GM12878 (cell line): ENCODE measurements at regions not wholly inside any gene's neighbourhood (a gene's known extent, or its start where the extent isn't known, plus 50 kb on each side); places are given as distances from the start of the nearest gene placed in this dataset.

Experiments
- ATAC-seq: fragments of 200-7000 bp; cut with Tn5 transposase; 3 replicates; pipeline ENCODE4 v1.9.1; 2020; ENCODE audit warnings: mild to moderate bottlenecking, moderate library complexity
- BruUV-seq: library from RNA; stranded (reverse); fragments of 400-500 nt; replicated peaks from 2 replicates; lab custom pipeline; 2021; lab: Mats Ljungman, UMichigan
- CTCF ChIA-PET: fragments of 300-600 bp; sonication (Branson Sonifier 250); formaldehyde crosslinking; extraction: SDS; loops from one replicate; lab custom pipeline; 2021; ENCODE audit warnings: inconsistent platforms; lab: Yijun Ruan, JAX
- POLR2A ChIA-PET: fragments of 350-600 bp; formaldehyde crosslinking; extraction: SDS; loops from one replicate; lab custom pipeline; 2021; ENCODE audit warnings: inconsistent platforms; lab: Charles Lee
- RAD21 ChIA-PET: fragments of 300-600 bp; sonication (Branson Sonifier 250); formaldehyde crosslinking; loops from one replicate; lab custom pipeline; 2023; ENCODE audit warnings: antibody characterized with exemption; ENCODE audit not compliant: unreplicated experiment; lab: Charles Lee
- SMC1A ChIA-PET: fragments of 300-600 bp; sonication (Branson Sonifier 250); formaldehyde crosslinking; loops from one replicate; lab custom pipeline; 2023; ENCODE audit not compliant: unreplicated experiment, uncharacterized antibody; lab: Charles Lee
- DNase-seq: peaks from one replicate; pipeline ENCODE4 v3.0.0-alpha.2; 2011; ENCODE audit warnings: low read depth, low spot score
- FAIRE-seq: peaks from 3 replicates; lab custom pipeline; 2011; peaks lifted over from hg19 to GRCh38; lab: Jason Lieb, UNC
- H2AFZ ChIP-seq: 2 replicates; pipeline ENCODE4 v1.6.0; 2011; ENCODE audit warnings: low read depth, low read length, control low read depth; ENCODE audit not compliant: control insufficient read depth
- H3K27ac ChIP-seq: 2 replicates; pipeline ENCODE4 v1.5.1; 2011; ENCODE audit warnings: control low read depth; ENCODE audit not compliant: control insufficient read depth, insufficient read depth
- H3K27me3 ChIP-seq, 2 experiments: replicated peaks in 1 of 2; 2 replicates each; pipeline versions ENCODE4 v1.6.0 to v1.6.1; 2011; ENCODE audit warnings: low read length in 1 of 2; ENCODE audit not compliant: control insufficient read depth in 2 of 2, insufficient read depth in 2 of 2
- H3K36me3 ChIP-seq, 2 experiments: 2 replicates each; pipeline ENCODE4 v1.5.1; 2011; ENCODE audit warnings: low read length in 1 of 2; ENCODE audit not compliant: control insufficient read depth in 2 of 2, insufficient read depth in 2 of 2
- H3K4me1 ChIP-seq: 2 replicates; pipeline ENCODE4 v1.6.1; 2011; ENCODE audit warnings: mild to moderate bottlenecking, low read length, moderate library complexity, mixed read lengths; ENCODE audit not compliant: control insufficient read depth, insufficient read depth
- H3K4me2 ChIP-seq: 2 replicates; pipeline ENCODE4 v1.6.0; 2011; ENCODE audit warnings: control low read depth; ENCODE audit not compliant: control insufficient read depth, insufficient read depth
- H3K4me3 ChIP-seq: fragments of 200-600 bp; sonication (generic); 2 replicates; pipeline ENCODE4 v1.5.1; 2016
- H3K79me2 ChIP-seq: 2 replicates; pipeline ENCODE4 v1.6.0; 2011; ENCODE audit warnings: low read length; ENCODE audit not compliant: control insufficient read depth, insufficient read depth
- H3K9ac ChIP-seq: 2 replicates; pipeline ENCODE4 v1.8.0; 2011; ENCODE audit warnings: low read length, control low read depth, mixed read lengths; ENCODE audit not compliant: control insufficient read depth, insufficient read depth
- H3K9me3 ChIP-seq: replicated peaks from 3 replicates; pipeline ENCODE4 v1.5.1; 2011; ENCODE audit warnings: mild to moderate bottlenecking, low read length; ENCODE audit not compliant: control insufficient read depth, insufficient read depth
- H4K20me1 ChIP-seq: 2 replicates; pipeline ENCODE4 v1.6.0; 2011; ENCODE audit not compliant: control insufficient read depth, insufficient read depth
- FOS ChIP-seq: IDR thresholded peaks from 3 replicates; pipeline ENCODE4 v1.6.1; 2011; ENCODE audit warnings: borderline replicate concordance; ENCODE audit not compliant: insufficient read length; ENCODE audit errors: extremely low read depth
- MTA2 ChIP-seq: fragments of 450-650 bp; IDR thresholded peaks from 2 replicates; pipeline ENCODE4 v1.6.1; 2016; ENCODE audit warnings: low read depth, mild to moderate bottlenecking, moderate library complexity
- SIN3A ChIP-seq: IDR thresholded peaks from 2 replicates; pipeline ENCODE4 v1.6.1; 2012; ENCODE audit warnings: low read depth, low read length, improper control_type of control experiment
- ZNF207 ChIP-seq: fragments of 450-650 bp; IDR thresholded peaks from 2 replicates; pipeline ENCODE4 v1.6.1; 2014; ENCODE audit warnings: antibody characterized with exemption, mild to moderate bottlenecking, borderline replicate concordance
- WGBS: methylation state at CpG from one replicate; pipeline ENCODE4 v1.1.6; 2016; ENCODE audit warnings: low lambda C conversion rate; ENCODE audit not compliant: insufficient replicate concordance, insufficient coverage; ENCODE audit errors: missing lambda C conversion rate; 5-methylcytosine and 5-hydroxymethylcytosine counted together
- in situ Hi-C: fragments of 300-500 bp; cut with MboI; formaldehyde crosslinking; loops from 9 replicates; pipeline ENCODE4 v1.14.3; 2018; ENCODE audit warnings: mixed read lengths
- intact Hi-C: fragments of 100-400 bp; cut with micrococcal nuclease; formaldehyde crosslinking; loops from one replicate; pipeline ENCODE4 v1.14.2; 2022; ENCODE audit not compliant: unreplicated experiment
- TF ChIP-seq, protein P1 (sequence below): IDR thresholded peaks from 2 replicates; pipeline ENCODE4 v1.6.1; 2011; ENCODE audit warnings: borderline replicate concordance, low read depth, mild to moderate bottlenecking, moderate library complexity, low read length; ENCODE audit not compliant: insufficient read depth, poor library complexity, severe bottlenecking
- TF ChIP-seq, protein P2 (sequence below): fragments of 450-650 bp; IDR thresholded peaks from 2 replicates; pipeline ENCODE4 v1.6.1; 2017; ENCODE audit warnings: mild to moderate bottlenecking, low read depth, inconsistent platforms; ENCODE audit not compliant: poor library complexity, severe bottlenecking
- TF ChIP-seq, protein P3 (sequence below): fragments of 450-650 bp; IDR thresholded peaks from 2 replicates; pipeline ENCODE4 v1.6.1; 2016; ENCODE audit warnings: mild to moderate bottlenecking
- TF ChIP-seq, protein P4 (sequence below): IDR thresholded peaks from 2 replicates; pipeline ENCODE4 v1.6.1; 2011; ENCODE audit warnings: low read depth, low read length, improper control_type of control experiment, borderline replicate concordance

DNA sequence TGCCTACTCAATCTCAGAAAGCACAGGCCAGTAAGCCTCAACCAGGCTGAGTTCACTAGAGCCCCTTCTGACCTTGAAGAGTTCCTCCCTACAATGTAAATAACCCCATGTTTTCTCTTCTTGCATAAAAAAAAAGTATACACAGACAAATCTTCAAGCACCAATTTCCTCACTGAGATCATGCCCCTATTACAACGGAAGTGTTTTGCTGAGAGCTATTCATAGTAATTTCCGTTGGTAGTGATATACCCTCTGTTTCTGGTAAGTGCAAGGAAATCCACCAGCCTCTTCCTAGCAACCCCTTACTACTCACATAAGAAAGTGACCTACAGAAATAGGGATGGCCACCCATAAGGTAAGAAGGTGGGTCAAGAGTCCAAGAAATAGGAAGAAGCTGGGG lies 76.4 kb upstream of the TARS1 start:
- Histone ChIP-seq H3K9me3 (no peaks in the 10 kb centered on the region), H3K27me3 (no peaks in the 10 kb centered on the region), H3K4me3 (no peak overlapping the region), H3K4me2 (no peak overlapping the region), H3K27ac (no peak overlapping the region), H4K20me1 (no peaks in the 10 kb centered on the region), H3K4me1 (no peaks in the 10 kb centered on the region), H2AFZ (no peak overlapping the region), H3K36me3 (no peaks in the 10 kb centered on the region), H3K9ac (no peak overlapping the region), H3K79me2 (no peaks in the 10 kb centered on the region)
- WGBS, result 30% methylated on average over 2 of the region's 2 CpGs
- ATAC-seq, result no peak
- TF ChIP-seq, protein P1, sequence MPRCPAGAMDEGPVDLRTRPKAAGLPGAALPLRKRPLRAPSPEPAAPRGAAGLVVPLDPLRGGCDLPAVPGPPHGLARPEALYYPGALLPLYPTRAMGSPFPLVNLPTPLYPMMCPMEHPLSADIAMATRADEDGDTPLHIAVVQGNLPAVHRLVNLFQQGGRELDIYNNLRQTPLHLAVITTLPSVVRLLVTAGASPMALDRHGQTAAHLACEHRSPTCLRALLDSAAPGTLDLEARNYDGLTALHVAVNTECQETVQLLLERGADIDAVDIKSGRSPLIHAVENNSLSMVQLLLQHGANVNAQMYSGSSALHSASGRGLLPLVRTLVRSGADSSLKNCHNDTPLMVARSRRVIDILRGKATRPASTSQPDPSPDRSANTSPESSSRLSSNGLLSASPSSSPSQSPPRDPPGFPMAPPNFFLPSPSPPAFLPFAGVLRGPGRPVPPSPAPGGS, result no peak
- TF ChIP-seq SIN3A, result no peak
- TF ChIP-seq FOS, result no peak
- RAD21 ChIA-PET, result no interaction called here
- in situ Hi-C loops, result no loop called here
- intact Hi-C loops, result no loop called here
- SMC1A ChIA-PET, result no interaction called here
- no TSS peak for BruUV-seq
- CTCF ChIA-PET, result no interaction called here
- no peak for FAIRE-seq
- DNase-seq, result no peak
- POLR2A ChIA-PET, result no interaction called here

DNA sequence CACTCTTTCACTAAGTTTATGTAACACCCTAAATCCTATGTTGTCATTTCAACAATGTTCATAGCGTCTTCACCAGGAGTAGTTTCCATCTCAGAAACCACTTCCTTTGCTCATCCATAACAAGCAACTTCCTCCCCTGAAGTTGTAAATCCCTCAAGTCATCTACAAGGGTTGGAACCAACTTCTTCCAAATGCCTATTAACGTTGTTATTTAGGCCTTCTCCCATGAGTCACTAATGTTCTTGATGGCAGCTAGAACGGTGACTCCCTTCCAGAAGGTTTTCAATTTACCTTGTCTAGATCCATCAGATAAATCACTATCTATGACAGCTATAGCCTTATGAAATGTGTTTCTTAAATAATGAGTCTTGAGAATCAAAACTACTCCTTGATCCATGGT lies 73.3 kb upstream of the TARS1 start:
- 24% methylated on average over 3 of the region's 3 CpGs for WGBS
- ChIA-PET RAD21 (no interaction called here), SMC1A (no interaction called here), CTCF (interaction anchor here (0.6 kb wide), 1 partner anchor 487 kb away, joined by 3 read pairs; no protein-coding TSS in a partner anchor), POLR2A (no interaction called here)
- Histone ChIP-seq H3K36me3 (no peaks in the 10 kb centered on the region), H3K79me2 (no peaks in the 10 kb centered on the region), H2AFZ (no peak overlapping the region), H3K9ac (no peak overlapping the region), H3K4me2 (no peak overlapping the region), H3K27ac (no peak overlapping the region), H3K4me1 (no peaks in the 10 kb centered on the region), H3K4me3 (no peak overlapping the region), H3K9me3 (no peaks in the 10 kb centered on the region), H4K20me1 (no peaks in the 10 kb centered on the region), H3K27me3 (no peaks in the 10 kb centered on the region)
- DNase-seq (no peak), FAIRE-seq (no peak), ATAC-seq (no peak)
- TF ChIP-seq, protein P2, sequence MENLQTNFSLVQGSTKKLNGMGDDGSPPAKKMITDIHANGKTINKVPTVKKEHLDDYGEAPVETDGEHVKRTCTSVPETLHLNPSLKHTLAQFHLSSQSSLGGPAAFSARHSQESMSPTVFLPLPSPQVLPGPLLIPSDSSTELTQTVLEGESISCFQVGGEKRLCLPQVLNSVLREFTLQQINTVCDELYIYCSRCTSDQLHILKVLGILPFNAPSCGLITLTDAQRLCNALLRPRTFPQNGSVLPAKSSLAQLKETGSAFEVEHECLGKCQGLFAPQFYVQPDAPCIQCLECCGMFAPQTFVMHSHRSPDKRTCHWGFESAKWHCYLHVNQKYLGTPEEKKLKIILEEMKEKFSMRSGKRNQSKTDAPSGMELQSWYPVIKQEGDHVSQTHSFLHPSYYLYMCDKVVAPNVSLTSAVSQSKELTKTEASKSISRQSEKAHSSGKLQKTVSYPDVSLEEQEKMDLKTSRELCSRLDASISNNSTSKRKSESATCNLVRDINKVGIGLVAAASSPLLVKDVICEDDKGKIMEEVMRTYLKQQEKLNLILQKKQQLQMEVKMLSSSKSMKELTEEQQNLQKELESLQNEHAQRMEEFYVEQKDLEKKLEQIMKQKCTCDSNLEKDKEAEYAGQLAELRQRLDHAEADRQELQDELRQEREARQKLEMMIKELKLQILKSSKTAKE, result no peak
- no peak for TF ChIP-seq MTA2
- TF ChIP-seq, protein P3, sequence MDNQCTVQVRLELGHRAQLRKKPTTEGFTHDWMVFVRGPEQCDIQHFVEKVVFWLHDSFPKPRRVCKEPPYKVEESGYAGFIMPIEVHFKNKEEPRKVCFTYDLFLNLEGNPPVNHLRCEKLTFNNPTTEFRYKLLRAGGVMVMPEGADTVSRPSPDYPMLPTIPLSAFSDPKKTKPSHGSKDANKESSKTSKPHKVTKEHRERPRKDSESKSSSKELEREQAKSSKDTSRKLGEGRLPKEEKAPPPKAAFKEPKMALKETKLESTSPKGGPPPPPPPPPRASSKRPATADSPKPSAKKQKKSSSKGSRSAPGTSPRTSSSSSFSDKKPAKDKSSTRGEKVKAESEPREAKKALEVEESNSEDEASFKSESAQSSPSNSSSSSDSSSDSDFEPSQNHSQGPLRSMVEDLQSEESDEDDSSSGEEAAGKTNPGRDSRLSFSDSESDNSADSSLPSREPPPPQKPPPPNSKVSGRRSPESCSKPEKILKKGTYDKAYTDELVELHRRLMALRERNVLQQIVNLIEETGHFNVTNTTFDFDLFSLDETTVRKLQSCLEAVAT, result no peak
- no peak for TF ChIP-seq ZNF207
- TF ChIP-seq, protein P4, sequence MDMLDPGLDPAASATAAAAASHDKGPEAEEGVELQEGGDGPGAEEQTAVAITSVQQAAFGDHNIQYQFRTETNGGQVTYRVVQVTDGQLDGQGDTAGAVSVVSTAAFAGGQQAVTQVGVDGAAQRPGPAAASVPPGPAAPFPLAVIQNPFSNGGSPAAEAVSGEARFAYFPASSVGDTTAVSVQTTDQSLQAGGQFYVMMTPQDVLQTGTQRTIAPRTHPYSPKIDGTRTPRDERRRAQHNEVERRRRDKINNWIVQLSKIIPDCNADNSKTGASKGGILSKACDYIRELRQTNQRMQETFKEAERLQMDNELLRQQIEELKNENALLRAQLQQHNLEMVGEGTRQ, result no peak
- in situ Hi-C loops, result no loop called here
- BruUV-seq, result no TSS peak
- intact Hi-C loops, result no loop called here
